H9 (cell line): ENCODE measurements at regions not wholly inside any gene's neighbourhood (a gene's known extent, or its start where the extent isn't known, plus 50 kb on each side); places are given as distances from the start of the nearest gene placed in this dataset.

Experiments used
- DNase-seq: peaks from one replicate; pipeline ENCODE4 v3.0.0-alpha.2; 2017
- H2AFZ ChIP-seq: one replicate; pipeline ENCODE4 v1.6.1; 2013; ENCODE audit warnings: mild to moderate bottlenecking, low read length, control low read depth, moderate library complexity
- H2AK5ac ChIP-seq: 2 replicates; pipeline ENCODE4 v1.6.1; 2013; ENCODE audit warnings: low read length, control low read depth, mixed read lengths; ENCODE audit not compliant: insufficient read length
- H2BK120ac ChIP-seq: one replicate; pipeline ENCODE4 v1.6.1; 2013; ENCODE audit warnings: low read depth, mild to moderate bottlenecking, low read length, control low read depth, inconsistent platforms; ENCODE audit not compliant: poor library complexity, severe bottlenecking
- H2BK12ac ChIP-seq: 2 replicates; pipeline ENCODE4 v1.6.1; 2013; ENCODE audit warnings: low read length, control low read depth, mixed read lengths, low read depth; ENCODE audit not compliant: insufficient read length
- H2BK15ac ChIP-seq: 2 replicates; pipeline ENCODE4 v1.6.1; 2013; ENCODE audit warnings: low read depth, low read length, control low read depth
- H2BK20ac ChIP-seq: one replicate; pipeline ENCODE4 v1.6.1; 2013; ENCODE audit warnings: low read depth, mild to moderate bottlenecking, low read length, control low read depth, inconsistent platforms; ENCODE audit not compliant: poor library complexity, severe bottlenecking
- H2BK5ac ChIP-seq: 2 replicates; pipeline ENCODE4 v1.6.1; 2013; ENCODE audit warnings: low read length, control low read depth, mixed read lengths; ENCODE audit not compliant: insufficient read length
- H3K14ac ChIP-seq: 2 replicates; pipeline ENCODE4 v1.6.1; 2013; ENCODE audit warnings: low read length, control low read depth; ENCODE audit not compliant: insufficient read depth
- H3K18ac ChIP-seq: 2 replicates; pipeline ENCODE4 v1.6.1; 2013; ENCODE audit warnings: low read depth, mild to moderate bottlenecking, mixed read lengths, low read length, control low read depth; ENCODE audit not compliant: insufficient read length
- H3K23ac ChIP-seq: 2 replicates; pipeline ENCODE4 v1.6.1; 2013; ENCODE audit warnings: low read length, control low read depth, mixed read lengths, low read depth; ENCODE audit not compliant: insufficient read length
- H3K23me2 ChIP-seq: 2 replicates; pipeline ENCODE4 v1.6.1; 2013; ENCODE audit warnings: low read depth, mild to moderate bottlenecking, mixed read lengths, low read length, control low read depth; ENCODE audit not compliant: insufficient read length, poor library complexity, severe bottlenecking
- H3K27ac ChIP-seq: 2 replicates; pipeline ENCODE4 v1.5.1; 2013; ENCODE audit warnings: low read length, control low read depth, mixed read lengths, low read depth; ENCODE audit not compliant: insufficient read length
- H3K27me3 ChIP-seq: 2 replicates; pipeline ENCODE4 v1.6.1; 2013; ENCODE audit warnings: low read length, control low read depth, inconsistent platforms; ENCODE audit not compliant: insufficient read depth
- H3K4ac ChIP-seq: 2 replicates; pipeline ENCODE4 v1.6.1; 2013; ENCODE audit warnings: low read depth, mild to moderate bottlenecking, control low read depth, inconsistent platforms, low read length, moderate library complexity
- H3K4me1 ChIP-seq: 2 replicates; pipeline ENCODE4 v1.6.1; 2013; ENCODE audit warnings: low read length, control low read depth, inconsistent platforms; ENCODE audit not compliant: insufficient read depth
- H3K4me2 ChIP-seq: 2 replicates; pipeline ENCODE4 v1.6.1; 2013; ENCODE audit warnings: low read length, control low read depth, mixed read lengths; ENCODE audit not compliant: insufficient read length, insufficient read depth
- H3K56ac ChIP-seq: 2 replicates; pipeline ENCODE4 v1.6.1; 2013; ENCODE audit warnings: low read depth, mild to moderate bottlenecking, mixed read lengths, low read length, control low read depth; ENCODE audit not compliant: insufficient read length
- H3K79me1 ChIP-seq: 2 replicates; pipeline ENCODE4 v1.6.1; 2013; ENCODE audit warnings: low read depth, mild to moderate bottlenecking, moderate library complexity, low read length, control low read depth, inconsistent platforms; ENCODE audit not compliant: insufficient read depth, poor library complexity, severe bottlenecking
- H3K79me2 ChIP-seq: 2 replicates; pipeline ENCODE4 v1.6.1; 2013; ENCODE audit warnings: low read length, control low read depth, inconsistent platforms; ENCODE audit not compliant: insufficient read depth
- H3K9ac ChIP-seq: 2 replicates; pipeline ENCODE4 v1.6.1; 2013; ENCODE audit warnings: low read length, control low read depth, mixed read lengths; ENCODE audit not compliant: insufficient read length; ENCODE audit errors: extremely low read depth
- H3K9me3 ChIP-seq: one replicate; pipeline ENCODE4 v1.6.1; 2013; ENCODE audit warnings: low read depth, low read length, inconsistent platforms; ENCODE audit not compliant: control insufficient read depth
- H3T11ph ChIP-seq: one replicate; pipeline ENCODE4 v1.6.1; 2013; ENCODE audit warnings: mild to moderate bottlenecking, low read length, control low read depth, inconsistent platforms
- H4K20me1 ChIP-seq: one replicate; pipeline ENCODE4 v1.6.1; 2013; ENCODE audit not compliant: control insufficient read depth, insufficient read length, insufficient read depth
- H4K5ac ChIP-seq: 2 replicates; pipeline ENCODE4 v1.6.1; 2013; ENCODE audit warnings: low read depth, mild to moderate bottlenecking, mixed read lengths, low read length, control low read depth; ENCODE audit not compliant: insufficient read length
- H4K8ac ChIP-seq: replicated peaks from 2 replicates; pipeline ENCODE4 v1.6.1; 2013; ENCODE audit warnings: low read length, control low read depth, mixed read lengths, low read depth; ENCODE audit not compliant: insufficient read length
- H4K91ac ChIP-seq: 2 replicates; pipeline ENCODE4 v1.6.1; 2013; ENCODE audit warnings: low read depth, mild to moderate bottlenecking, moderate library complexity, mixed read lengths, low read length, control low read depth; ENCODE audit not compliant: insufficient read length
- H3K27ac Mint-ChIP-seq, 3 experiments: 2 replicates in 2 of 3; 3 replicates in 1 of 3; pipeline ENCODE4 v1.8.0; 2020 to 2021; ENCODE audit warnings: mixed read lengths in 3 of 3, mild to moderate bottlenecking in 1 of 3, moderate library complexity in 1 of 3
- H3K27me3 Mint-ChIP-seq: 2 replicates; pipeline ENCODE4 v1.8.0; 2021; ENCODE audit warnings: low read depth, mild to moderate bottlenecking, moderate library complexity, mixed read lengths
- H3K36me3 Mint-ChIP-seq, 3 experiments: 2 replicates in 2 of 3; 3 replicates in 1 of 3; pipeline ENCODE4 v1.8.0; 2020 to 2021; ENCODE audit warnings: low read depth in 3 of 3, mixed read lengths in 3 of 3; ENCODE audit not compliant: insufficient read depth in 1 of 3
- H3K4me1 Mint-ChIP-seq, 2 experiments: 2 replicates each; pipeline ENCODE4 v1.8.0; 2020; ENCODE audit warnings: mixed read lengths in 2 of 2
- H3K4me3 Mint-ChIP-seq, 2 experiments: 2 replicates in 1 of 2; 3 replicates in 1 of 2; pipeline ENCODE4 v1.8.0; 2020 to 2021; ENCODE audit warnings: mild to moderate bottlenecking in 2 of 2, mixed read lengths in 2 of 2, moderate library complexity in 1 of 2
- H3K9me3 Mint-ChIP-seq, 2 experiments: 2 replicates in 1 of 2; 3 replicates in 1 of 2; pipeline ENCODE4 v1.8.0; 2020; ENCODE audit warnings: mild to moderate bottlenecking in 2 of 2, mixed read lengths in 2 of 2, moderate library complexity in 1 of 2
- CTCF ChIP-seq: fragments of 200-600 bp; sonication (generic); conservative IDR thresholded peaks from 3 replicates; pipeline ENCODE4 v1.8.0; 2021; ENCODE audit warnings: antibody characterized with exemption, mild to moderate bottlenecking
- WGBS: extraction: QIAGEN DNeasy Blood & Tissue Kit; methylation state at CpG from one replicate; pipeline ENCODE4 v1.1.7; 2013; ENCODE audit warnings: missing lambda C conversion rate, low lambda C conversion rate, mixed read lengths; ENCODE audit not compliant: insufficient read length; ENCODE audit errors: extremely low coverage; 5-methylcytosine and 5-hydroxymethylcytosine counted together

DNA sequence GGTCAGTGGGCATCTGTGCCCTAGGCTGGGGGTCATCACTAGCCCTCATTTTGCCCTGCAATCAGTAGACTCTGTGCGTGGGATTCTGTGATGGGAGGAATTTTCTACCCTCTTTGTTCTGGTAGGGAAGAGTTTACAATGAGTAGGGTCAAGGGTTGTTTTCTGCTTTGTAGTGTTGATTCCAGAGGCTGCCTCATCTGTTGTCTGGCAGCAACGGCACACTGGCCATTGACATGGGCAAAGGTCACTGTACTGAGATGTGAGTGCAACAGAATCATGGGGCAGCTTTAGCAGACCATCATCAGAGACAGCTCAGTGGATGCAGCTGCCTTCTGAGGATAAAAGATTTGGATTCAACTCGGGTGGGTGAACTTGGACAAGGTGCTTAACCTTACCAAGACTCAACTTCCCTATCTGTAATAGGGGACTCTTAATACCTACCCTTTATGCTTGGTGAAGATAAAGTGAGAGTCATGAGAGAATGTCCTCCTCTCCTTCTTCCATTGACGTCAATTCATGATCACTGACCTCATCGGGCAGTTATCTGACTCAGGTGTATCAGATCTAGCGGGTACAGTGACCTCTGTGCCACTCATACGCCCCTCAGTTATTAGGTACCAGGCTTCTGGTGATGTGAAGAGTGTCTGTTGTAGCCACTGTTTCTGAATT is 127.5 kb downstream of the RPLP1 start:
- no peak overlapping the region for H2BK15ac ChIP-seq
- H3K23ac ChIP-seq = no peak overlapping the region
- no peaks in the 10 kb centered on the region for H3K23me2 ChIP-seq
- H3K4me1 Mint-ChIP-seq = peaks cover 17 to 24% of the 10 kb centered on the region in 2 experiments
- no peak overlapping the region for H3T11ph ChIP-seq
- no peak overlapping the region for H3K27ac Mint-ChIP-seq
- no peak overlapping the region for H3K4me3 Mint-ChIP-seq
- H4K5ac ChIP-seq = no peak overlapping the region
- H2AFZ ChIP-seq = no peak overlapping the region
- no peak overlapping the region for H2BK120ac ChIP-seq
- no peak for TF ChIP-seq CTCF
- peaks cover 0 to 7% (median 0%) of the 10 kb centered on the region in 3 experiments; a peak in 4 of 7 replicates for H3K36me3 Mint-ChIP-seq
- H4K20me1 ChIP-seq = no peaks in the 10 kb centered on the region
- H3K27ac ChIP-seq = no peak overlapping the region
- H2BK12ac ChIP-seq = no peak overlapping the region
- H4K91ac ChIP-seq = no peak overlapping the region
- H3K9me3 Mint-ChIP-seq = peaks cover 3 to 7% of the 10 kb centered on the region in 2 experiments; a peak in 3 of 5 replicates
- no peak overlapping the region for H3K56ac ChIP-seq
- H3K9me3 ChIP-seq = no peaks in the 10 kb centered on the region
- H3K4me2 ChIP-seq = no peak overlapping the region
- no peak overlapping the region for H2BK20ac ChIP-seq
- H3K4me1 ChIP-seq = no peaks in the 10 kb centered on the region
- H2AK5ac ChIP-seq = no peak overlapping the region
- H4K8ac ChIP-seq = no peak overlapping the region
- no peak overlapping the region for H3K9ac ChIP-seq
- H3K27me3 Mint-ChIP-seq = peaks cover 2% of the 10 kb centered on the region; the same call in 1 of the 2 replicates
- no peak for DNase-seq
- H3K4ac ChIP-seq = no peak overlapping the region
- WGBS = no CpG with 5 or more reads among the region's 7 CpGs
- H3K27me3 ChIP-seq = no peaks in the 10 kb centered on the region
- no peak overlapping the region for H3K14ac ChIP-seq
- no peaks in the 10 kb centered on the region for H3K79me1 ChIP-seq
- H3K79me2 ChIP-seq = no peaks in the 10 kb centered on the region
- H2BK5ac ChIP-seq = no peak overlapping the region
- H3K18ac ChIP-seq = no peak overlapping the region
